ENCODE measurements at regions not wholly inside any gene's neighbourhood (a gene's known extent, or its start where the extent isn't known, plus 50 kb on each side); places are given as distances from the start of the nearest gene placed in this dataset.

GRCh38 chr12:24197532-24197931 lies 248.1 kb upstream of the SOX5 start:
- TF ChIP-seq POLR2A (IDR thresholded peaks at IDR 0.05) (no peak), CTCF (IDR thresholded peaks at IDR 0.05) (no peak)
